Upper lobe of left lung (tissue), 4 donors: ENCODE measurements at regions not wholly inside any gene's neighbourhood (a gene's known extent, or its start where the extent isn't known, plus 50 kb on each side); places are given as distances from the start of the nearest gene placed in this dataset.

Source experiments
- CTCF ChIP-seq, 6 experiments: fragments of 450-650 bp in 4 of 6; fragments of 200-600 bp in 2 of 6; sonication (generic) in 2 of 6; IDR thresholded peaks; one replicate each; pipeline ENCODE4 v1.5.1; 2016 to 2019; ENCODE audit warnings: antibody characterized with exemption in 6 of 6
- EP300 ChIP-seq, 4 donors: sonication (generic); formaldehyde crosslinking; IDR thresholded peaks; one replicate each; pipeline ENCODE4 v1.5.1; 2017; ENCODE audit warnings: antibody characterized with exemption in 4 of 4, control low read depth in 2 of 4
- POLR2A ChIP-seq, 4 donors: fragments of 450-650 bp; IDR thresholded peaks; one replicate each; pipeline ENCODE4 v1.5.1; 2016 to 2017; ENCODE audit warnings: antibody characterized with exemption in 4 of 4, mild to moderate bottlenecking in 2 of 4
- POLR2AphosphoS5 ChIP-seq, 2 donors: sonication (generic); formaldehyde crosslinking; IDR thresholded peaks; one replicate each; pipeline ENCODE4 v1.5.1; 2017; ENCODE audit warnings: antibody characterized with exemption in 2 of 2

GRCh38 chr1:195768377-195768776, 839.9 kb downstream of the KCNT2 start:
- TF ChIP-seq CTCF (IDR thresholded peaks at IDR 0.05) (no peak), POLR2A (IDR thresholded peaks at IDR 0.05) (no peak), EP300 (IDR thresholded peaks at IDR 0.05) (no peak), POLR2AphosphoS5 (IDR thresholded peaks at IDR 0.05) (no peak)
